Fibroblast of lung (primary cell): ENCODE measurements at regions not wholly inside any gene's neighbourhood (a gene's known extent, or its start where the extent isn't known, plus 50 kb on each side); places are given as distances from the start of the nearest gene placed in this dataset.
"Not testable (repeated sequence)": the region's sequence is repeated elsewhere in the genome, so short reads cannot be mapped to it uniquely, and the experiment has no call there.

Source experiments
- EZH2 ChIP-seq: IDR thresholded peaks from 2 replicates; pipeline ENCODE4 v1.5.1; 2012; ENCODE audit warnings: low read length, control low read depth, mild to moderate bottlenecking; ENCODE audit errors: missing control alignments
- TF ChIP-seq, protein P1 (sequence below), 2 donors: IDR thresholded peaks in 1 of 2; conservative IDR thresholded peaks in 1 of 2; 1 replicate in 1 of 2; 2 replicates in 1 of 2; pipeline ENCODE4 v1.5.1; 2011 to 2012; ENCODE audit warnings: low read length in 2 of 2, control low read depth in 1 of 2, inconsistent platforms in 1 of 2, low read depth in 1 of 2, mild to moderate bottlenecking in 1 of 2

- TF ChIP-seq, protein P1, sequence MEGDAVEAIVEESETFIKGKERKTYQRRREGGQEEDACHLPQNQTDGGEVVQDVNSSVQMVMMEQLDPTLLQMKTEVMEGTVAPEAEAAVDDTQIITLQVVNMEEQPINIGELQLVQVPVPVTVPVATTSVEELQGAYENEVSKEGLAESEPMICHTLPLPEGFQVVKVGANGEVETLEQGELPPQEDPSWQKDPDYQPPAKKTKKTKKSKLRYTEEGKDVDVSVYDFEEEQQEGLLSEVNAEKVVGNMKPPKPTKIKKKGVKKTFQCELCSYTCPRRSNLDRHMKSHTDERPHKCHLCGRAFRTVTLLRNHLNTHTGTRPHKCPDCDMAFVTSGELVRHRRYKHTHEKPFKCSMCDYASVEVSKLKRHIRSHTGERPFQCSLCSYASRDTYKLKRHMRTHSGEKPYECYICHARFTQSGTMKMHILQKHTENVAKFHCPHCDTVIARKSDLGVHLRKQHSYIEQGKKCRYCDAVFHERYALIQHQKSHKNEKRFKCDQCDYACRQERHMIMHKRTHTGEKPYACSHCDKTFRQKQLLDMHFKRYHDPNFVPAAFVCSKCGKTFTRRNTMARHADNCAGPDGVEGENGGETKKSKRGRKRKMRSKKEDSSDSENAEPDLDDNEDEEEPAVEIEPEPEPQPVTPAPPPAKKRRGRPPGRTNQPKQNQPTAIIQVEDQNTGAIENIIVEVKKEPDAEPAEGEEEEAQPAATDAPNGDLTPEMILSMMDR (conservative IDR thresholded peaks at IDR 0.05 in 1 of 2, IDR thresholded peaks at IDR 0.05 in 1 of 2; ENCODE audit: low read depth in 1 of 2, low read length in 2 of 2): not testable (repeated sequence)
- not testable (repeated sequence) for TF ChIP-seq EZH2
These were observed 73.9 kb upstream of the FAM90A26 start for GRCh38 chr4:9096330-9096729.
